HG03108 (cell line): ENCODE measurements at regions not wholly inside any gene's neighbourhood (a gene's known extent, or its start where the extent isn't known, plus 50 kb on each side); places are given as distances from the start of the nearest gene placed in this dataset.
"Not testable (repeated sequence)": the region's sequence is repeated elsewhere in the genome, so short reads cannot be mapped to it uniquely, and the experiment has no call there.

Experiments
- ATAC-seq: cut with Tn5 transposase; IDR thresholded peaks from one replicate; pipeline ENCODE4 v1.9.1; 2021; ENCODE audit warnings: moderate library complexity; ENCODE audit not compliant: unreplicated experiment

- peak; percentile 83 for ATAC-seq
Observed at GRCh38 chr2:17202628-17203027, 315.6 kb downstream of the RAD51AP2 start.

GRCh38 chr2:17199741-17200140 is 318.5 kb downstream of the RAD51AP2 start:
- ATAC-seq, result no peak

- ATAC-seq, result no peak
Observed at GRCh38 chr2:17196380-17196779, 321.9 kb downstream of the RAD51AP2 start.

- ATAC-seq, result no peak
Observed at GRCh38 chr2:17195016-17195415, 323.2 kb downstream of the RAD51AP2 start.

GRCh38 chr2:17194083-17194482 is 324.2 kb downstream of the RAD51AP2 start:
- ATAC-seq, result no peak

GRCh38 chr2:17193433-17193890 is 324.8 kb downstream of the RAD51AP2 start:
- not testable (repeated sequence) for ATAC-seq

GRCh38 chr2:17191223-17191622 is 327.0 kb downstream of the RAD51AP2 start:
- ATAC-seq, result no peak

GRCh38 chr2:17190527-17190926 is 327.7 kb downstream of the RAD51AP2 start:
- no peak for ATAC-seq

- no peak for ATAC-seq
Observed at GRCh38 chr2:17188721-17189120, 329.5 kb downstream of the RAD51AP2 start.

GRCh38 chr2:17184512-17184911 is 333.7 kb downstream of the RAD51AP2 start:
- no peak for ATAC-seq

GRCh38 chr2:17182399-17182798 is 335.8 kb downstream of the RAD51AP2 start:
- ATAC-seq, result no peak

GRCh38 chr2:17181051-17181752 is 337.0 kb downstream of the RAD51AP2 start:
- ATAC-seq, result no peak

GRCh38 chr2:17179145-17179808 is 339.0 kb downstream of the RAD51AP2 start:
- no peak for ATAC-seq

GRCh38 chr2:17177088-17177487 is 341.2 kb downstream of the RAD51AP2 start:
- ATAC-seq, result no peak

GRCh38 chr2:17171446-17172049 is 346.7 kb downstream of the RAD51AP2 start:
- peak; percentile 67 for ATAC-seq

- ATAC-seq, result no peak
Observed at GRCh38 chr2:17166506-17166905, 351.7 kb downstream of the RAD51AP2 start.

- ATAC-seq, result no peak
Observed at GRCh38 chr2:17164550-17164949, 353.7 kb downstream of the RAD51AP2 start.

GRCh38 chr2:17163638-17164037 is 354.6 kb downstream of the RAD51AP2 start:
- ATAC-seq, result no peak

GRCh38 chr2:17162713-17163112 is 355.5 kb downstream of the RAD51AP2 start:
- ATAC-seq, result no peak

GRCh38 chr2:17160594-17160993 is 357.6 kb downstream of the RAD51AP2 start:
- no peak for ATAC-seq

- ATAC-seq, result no peak
Observed at GRCh38 chr2:17156086-17156485, 362.2 kb downstream of the RAD51AP2 start.

GRCh38 chr2:17149945-17150344 is 368.3 kb downstream of the RAD51AP2 start:
- no peak for ATAC-seq
